ENCODE measurements at regions not wholly inside any gene's neighbourhood (a gene's known extent, or its start where the extent isn't known, plus 50 kb on each side); places are given as distances from the start of the nearest gene placed in this dataset.
"Not testable (repeated sequence)": the region's sequence is repeated elsewhere in the genome, so short reads cannot be mapped to it uniquely, and the experiment has no call there.

DNA sequence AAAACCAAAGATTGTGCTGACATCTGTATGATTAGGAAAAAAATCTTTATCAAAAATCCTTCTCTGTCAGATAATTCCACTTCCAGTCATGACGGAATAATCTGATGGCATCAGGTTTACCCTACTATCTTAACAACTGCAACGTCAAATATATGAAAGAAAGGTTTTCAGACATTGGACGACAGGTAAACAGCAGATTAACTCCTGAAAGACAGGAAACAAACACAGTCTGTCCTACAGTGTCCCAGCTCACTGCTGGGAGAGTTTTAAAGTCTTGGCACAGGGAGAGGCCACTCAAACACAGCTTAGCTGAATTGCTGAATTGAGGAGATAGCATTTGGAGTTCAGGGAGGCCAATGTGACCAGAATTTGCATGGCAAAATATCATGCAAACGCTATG lies 186.3 kb upstream of the KCTD7 start:
- Histone ChIP-seq H3K36me3 (replicated peaks in 1 of 2; ENCODE audit: control insufficient read depth in 2 of 2, insufficient read depth in 2 of 2, low read length in 2 of 2) (peaks cover 0 to 4% of the 10 kb centered on the region in 2 donors), H4K91ac (ENCODE audit: low read depth, low read length, poor library complexity) (no peak overlapping the region), H3K14ac (ENCODE audit: low read length) (no peak overlapping the region), H3K4me3 (ENCODE audit: low read length in 2 of 2) (no peak overlapping the region), H3K27ac (replicated peaks; ENCODE audit: low read length) (no peak overlapping the region), H2BK5ac (ENCODE audit: low read length) (no peak overlapping the region), H3K9me3 (replicated peaks in 1 of 2; ENCODE audit: control insufficient read depth in 2 of 2, insufficient read depth in 1 of 2, low read depth in 1 of 2, low read length in 2 of 2) (no peaks in the 10 kb centered on the region), H2AK5ac (ENCODE audit: low read depth, low read length) (no peak overlapping the region), H3K4me2 (ENCODE audit: insufficient read depth, low read length, poor library complexity, severe bottlenecking) (no peak overlapping the region), H2AFZ (ENCODE audit: low read length) (no peak overlapping the region), H3K18ac (ENCODE audit: low read length) (no peak overlapping the region), H2BK120ac (ENCODE audit: low read depth, low read length) (no peak overlapping the region), H3K4ac (ENCODE audit: low read length) (no peak overlapping the region), H3K4me1 (ENCODE audit: control insufficient read depth in 2 of 2, insufficient read depth in 1 of 2, low read depth in 1 of 2, low read length in 2 of 2) (no peaks in the 10 kb centered on the region), H4K8ac (ENCODE audit: low read depth, low read length) (no peak overlapping the region), H3K27me3 (ENCODE audit: control insufficient read depth in 3 of 3, insufficient read depth in 3 of 3, low read depth in 1 of 3, low read length in 3 of 3) (no peaks in the 10 kb centered on the region), H2BK15ac (ENCODE audit: low read length) (no peak overlapping the region), H3K79me1 (ENCODE audit: low read depth, low read length) (no peaks in the 10 kb centered on the region), H3K23ac (ENCODE audit: low read depth, low read length, poor library complexity) (no peak overlapping the region), H3K9ac (ENCODE audit: low read depth, low read length, poor library complexity) (no peak overlapping the region), H2BK12ac (ENCODE audit: low read length) (no peak overlapping the region)
- no peak for DNase-seq (ENCODE audit: low spot score)
- no CpG with 5 or more reads among the region's 4 CpGs for WGBS, 2 donors (ENCODE audit: extremely low coverage in 2 of 2, insufficient read length in 2 of 2, insufficient replicate concordance in 1 of 2)

- Histone ChIP-seq H2BK120ac (ENCODE audit: low read depth, low read length) (no peak overlapping the region), H3K27me3 (ENCODE audit: control insufficient read depth in 3 of 3, insufficient read depth in 3 of 3, low read depth in 1 of 3, low read length in 3 of 3) (no peaks in the 10 kb centered on the region), H3K79me1 (ENCODE audit: low read depth, low read length) (no peaks in the 10 kb centered on the region), H4K8ac (ENCODE audit: low read depth, low read length) (no peak overlapping the region), H3K18ac (ENCODE audit: low read length) (no peak overlapping the region), H3K4ac (ENCODE audit: low read length) (no peak overlapping the region), H3K27ac (replicated peaks; ENCODE audit: low read length) (no peak overlapping the region), H2BK15ac (ENCODE audit: low read length) (no peak overlapping the region), H3K14ac (ENCODE audit: low read length) (no peak overlapping the region), H4K91ac (ENCODE audit: low read depth, low read length, poor library complexity) (no peak overlapping the region), H2BK5ac (ENCODE audit: low read length) (no peak overlapping the region), H3K36me3 (replicated peaks in 1 of 2; ENCODE audit: control insufficient read depth in 2 of 2, insufficient read depth in 2 of 2, low read length in 2 of 2) (peaks cover 0 to 14% of the 10 kb centered on the region in 2 donors), H3K23ac (ENCODE audit: low read depth, low read length, poor library complexity) (no peak overlapping the region), H3K4me2 (ENCODE audit: insufficient read depth, low read length, poor library complexity, severe bottlenecking) (no peak overlapping the region), H2BK12ac (ENCODE audit: low read length) (no peak overlapping the region), H3K9me3 (replicated peaks in 1 of 2; ENCODE audit: control insufficient read depth in 2 of 2, insufficient read depth in 1 of 2, low read depth in 1 of 2, low read length in 2 of 2) (no peaks in the 10 kb centered on the region), H2AFZ (ENCODE audit: low read length) (no peak overlapping the region), H3K4me1 (ENCODE audit: control insufficient read depth in 2 of 2, insufficient read depth in 1 of 2, low read depth in 1 of 2, low read length in 2 of 2) (no peaks in the 10 kb centered on the region), H3K4me3 (ENCODE audit: low read length in 2 of 2) (no peak overlapping the region), H3K9ac (ENCODE audit: low read depth, low read length, poor library complexity) (no peak overlapping the region), H2AK5ac (ENCODE audit: low read depth, low read length) (no peak overlapping the region)
- no peak for DNase-seq (ENCODE audit: low spot score)
Measured at GRCh38 chr7:66443946-66444345, 184.7 kb upstream of the KCTD7 start.

- H3K36me3 ChIP-seq (replicated peaks in 1 of 2; ENCODE audit: control insufficient read depth in 2 of 2, insufficient read depth in 2 of 2, low read length in 2 of 2) = peaks cover 0 to 22% of the 10 kb centered on the region in 2 donors
- DNase-seq (ENCODE audit: low spot score); H2BK12ac ChIP-seq (ENCODE audit: low read length); H4K91ac ChIP-seq (ENCODE audit: low read depth, low read length, poor library complexity); H3K9ac ChIP-seq (ENCODE audit: low read depth, low read length, poor library complexity); H3K79me1 ChIP-seq (ENCODE audit: low read depth, low read length); H3K18ac ChIP-seq (ENCODE audit: low read length); H3K14ac ChIP-seq (ENCODE audit: low read length); H2AK5ac ChIP-seq (ENCODE audit: low read depth, low read length); H3K4me2 ChIP-seq (ENCODE audit: insufficient read depth, low read length, poor library complexity, severe bottlenecking); H3K27me3 ChIP-seq (ENCODE audit: control insufficient read depth in 3 of 3, insufficient read depth in 3 of 3, low read depth in 1 of 3, low read length in 3 of 3); H3K4me1 ChIP-seq (ENCODE audit: control insufficient read depth in 2 of 2, insufficient read depth in 1 of 2, low read depth in 1 of 2, low read length in 2 of 2); H3K27ac ChIP-seq (replicated peaks; ENCODE audit: low read length); H3K9me3 ChIP-seq (replicated peaks in 1 of 2; ENCODE audit: control insufficient read depth in 2 of 2, insufficient read depth in 1 of 2, low read depth in 1 of 2, low read length in 2 of 2); H3K4ac ChIP-seq (ENCODE audit: low read length); H4K8ac ChIP-seq (ENCODE audit: low read depth, low read length); H3K4me3 ChIP-seq (ENCODE audit: low read length in 2 of 2); H2BK5ac ChIP-seq (ENCODE audit: low read length); H3K23ac ChIP-seq (ENCODE audit: low read depth, low read length, poor library complexity); H2BK120ac ChIP-seq (ENCODE audit: low read depth, low read length); H2BK15ac ChIP-seq (ENCODE audit: low read length); H2AFZ ChIP-seq (ENCODE audit: low read length): not testable (repeated sequence)
- WGBS, 2 donors (ENCODE audit: extremely low coverage in 2 of 2, insufficient read length in 2 of 2, insufficient replicate concordance in 1 of 2) = no CpG with 5 or more reads among the region's 2 CpGs
Measured at GRCh38 chr7:66447007-66447406, 181.7 kb upstream of the KCTD7 start.

DNA sequence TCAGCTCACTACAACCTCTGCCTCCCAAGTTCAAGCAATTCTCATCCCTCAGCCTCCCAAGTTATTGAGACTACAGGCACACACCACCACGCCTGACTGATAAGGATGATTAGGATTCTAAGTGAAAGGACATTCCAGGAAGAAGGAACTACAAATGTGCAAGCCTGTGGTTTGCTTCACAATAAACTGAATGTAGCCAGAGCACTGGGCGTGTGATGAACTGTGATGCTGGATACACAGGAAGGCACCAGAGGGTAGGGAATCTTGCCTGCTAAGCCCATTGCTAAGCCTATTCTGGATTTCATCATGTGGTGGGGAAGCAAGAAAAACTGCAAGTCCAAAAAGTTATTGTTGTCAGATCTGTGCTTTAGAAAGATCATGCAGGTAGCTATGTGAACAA lies 177.9 kb upstream of the KCTD7 start:
- H2BK15ac ChIP-seq (ENCODE audit: low read length); H3K4me1 ChIP-seq (ENCODE audit: control insufficient read depth in 2 of 2, insufficient read depth in 1 of 2, low read depth in 1 of 2, low read length in 2 of 2); H2AFZ ChIP-seq (ENCODE audit: low read length); H3K18ac ChIP-seq (ENCODE audit: low read length); DNase-seq (ENCODE audit: low spot score); H3K14ac ChIP-seq (ENCODE audit: low read length); H3K23ac ChIP-seq (ENCODE audit: low read depth, low read length, poor library complexity); H2BK5ac ChIP-seq (ENCODE audit: low read length); H3K79me1 ChIP-seq (ENCODE audit: low read depth, low read length); H3K4me3 ChIP-seq (ENCODE audit: low read length in 2 of 2); H3K27ac ChIP-seq (replicated peaks; ENCODE audit: low read length); H3K27me3 ChIP-seq (ENCODE audit: control insufficient read depth in 3 of 3, insufficient read depth in 3 of 3, low read depth in 1 of 3, low read length in 3 of 3); H2BK120ac ChIP-seq (ENCODE audit: low read depth, low read length); H3K4ac ChIP-seq (ENCODE audit: low read length); H2AK5ac ChIP-seq (ENCODE audit: low read depth, low read length); H3K4me2 ChIP-seq (ENCODE audit: insufficient read depth, low read length, poor library complexity, severe bottlenecking); H3K9me3 ChIP-seq (replicated peaks in 1 of 2; ENCODE audit: control insufficient read depth in 2 of 2, insufficient read depth in 1 of 2, low read depth in 1 of 2, low read length in 2 of 2); H3K9ac ChIP-seq (ENCODE audit: low read depth, low read length, poor library complexity); H2BK12ac ChIP-seq (ENCODE audit: low read length); H4K8ac ChIP-seq (ENCODE audit: low read depth, low read length); H4K91ac ChIP-seq (ENCODE audit: low read depth, low read length, poor library complexity): not testable (repeated sequence)
- peaks cover 0 to 29% of the 10 kb centered on the region in 2 donors for H3K36me3 ChIP-seq (replicated peaks in 1 of 2; ENCODE audit: control insufficient read depth in 2 of 2, insufficient read depth in 2 of 2, low read length in 2 of 2)
- no CpG with 5 or more reads among the region's 2 CpGs for WGBS, 2 donors (ENCODE audit: extremely low coverage in 2 of 2, insufficient read length in 2 of 2, insufficient replicate concordance in 1 of 2)
